Activated CD4-positive, alpha-beta memory T cell treated with anti-CD3 and anti-CD28 coated beads, Interleukin-2, amount 10 ng/mL, durations not matched to agents 7 days and 5 days (primary cell): ENCODE measurements at regions not wholly inside any gene's neighbourhood (a gene's known extent, or its start where the extent isn't known, plus 50 kb on each side); places are given as distances from the start of the nearest gene placed in this dataset.

Experiments
- CTCF ChIA-PET: fragments of 350-600 bp; sonication (Branson Sonifier 250); formaldehyde crosslinking; loops from one replicate; lab custom pipeline; 2021; ENCODE audit warnings: antibody characterized with exemption, inconsistent platforms; lab: Charles Lee
- POLR2A ChIA-PET: fragments of 350-600 bp; sonication (Branson Sonifier 250); formaldehyde crosslinking; loops from one replicate; lab custom pipeline; 2021; ENCODE audit warnings: antibody characterized with exemption; lab: Charles Lee
- DNase-seq: peaks from one replicate; pipeline ENCODE4 v3.0.0-alpha.2; 2020
- H3K27ac Mint-ChIP-seq: one replicate; pipeline ENCODE4 v1.8.0; 2021; ENCODE audit warnings: mild to moderate bottlenecking, mixed read lengths
- H3K27me3 Mint-ChIP-seq: one replicate; pipeline ENCODE4 v1.8.0; 2021; ENCODE audit warnings: mixed read lengths
- H3K36me3 Mint-ChIP-seq: one replicate; pipeline ENCODE4 v1.8.0; 2021; ENCODE audit warnings: low read depth, mixed read lengths
- H3K4me1 Mint-ChIP-seq: one replicate; pipeline ENCODE4 v1.8.0; 2021; ENCODE audit warnings: mixed read lengths
- H3K4me3 Mint-ChIP-seq: one replicate; pipeline ENCODE4 v1.8.0; 2021; ENCODE audit warnings: mild to moderate bottlenecking, mixed read lengths
- H3K9me3 Mint-ChIP-seq: one replicate; pipeline ENCODE4 v1.8.0; 2021; ENCODE audit warnings: mixed read lengths

- POLR2A ChIA-PET: no interaction called here
- CTCF ChIA-PET: no interaction called here
- Mint-ChIP-seq H3K36me3 (no peaks in the 10 kb centered on the region), H3K4me1 (peaks cover 5% of the 10 kb centered on the region), H3K4me3 (no peak overlapping the region), H3K27me3 (no peaks in the 10 kb centered on the region), H3K27ac (no peak overlapping the region), H3K9me3 (no peaks in the 10 kb centered on the region)
- no peak for DNase-seq
These were observed 95.6 kb downstream of the MID1IP1 start for GRCh38 chrX:38896724-38897298.

GRCh38 chrX:38898261-38898660, 97.0 kb downstream of the MID1IP1 start:
- DNase-seq: no peak
- H3K4me1 Mint-ChIP-seq: no peaks in the 10 kb centered on the region
- POLR2A ChIA-PET: no interaction called here
- H3K9me3 Mint-ChIP-seq: no peaks in the 10 kb centered on the region
- CTCF ChIA-PET: no interaction called here
- no peak overlapping the region for H3K27ac Mint-ChIP-seq
- H3K4me3 Mint-ChIP-seq: no peak overlapping the region
- no peaks in the 10 kb centered on the region for H3K27me3 Mint-ChIP-seq
- no peaks in the 10 kb centered on the region for H3K36me3 Mint-ChIP-seq

- H3K9me3 Mint-ChIP-seq: no peaks in the 10 kb centered on the region
- CTCF ChIA-PET: no interaction called here
- H3K27ac Mint-ChIP-seq: no peak overlapping the region
- POLR2A ChIA-PET: no interaction called here
- H3K4me3 Mint-ChIP-seq: no peak overlapping the region
- DNase-seq: no peak
- H3K4me1 Mint-ChIP-seq: no peaks in the 10 kb centered on the region
- H3K36me3 Mint-ChIP-seq: no peaks in the 10 kb centered on the region
- H3K27me3 Mint-ChIP-seq: no peaks in the 10 kb centered on the region
These were observed 98.4 kb downstream of the MID1IP1 start for GRCh38 chrX:38899650-38900049.

- Mint-ChIP-seq H3K27ac (no peak overlapping the region), H3K27me3 (no peaks in the 10 kb centered on the region), H3K9me3 (no peaks in the 10 kb centered on the region), H3K4me3 (no peak overlapping the region), H3K36me3 (no peaks in the 10 kb centered on the region), H3K4me1 (no peaks in the 10 kb centered on the region)
- ChIA-PET POLR2A (no interaction called here), CTCF (no interaction called here)
- no peak for DNase-seq
These were observed 99.5 kb downstream of the MID1IP1 start for GRCh38 chrX:38900719-38901118.

- no peak overlapping the region for H3K27ac Mint-ChIP-seq
- CTCF ChIA-PET: no interaction called here
- no peaks in the 10 kb centered on the region for H3K4me1 Mint-ChIP-seq
- no peak for DNase-seq
- no peak overlapping the region for H3K4me3 Mint-ChIP-seq
- H3K27me3 Mint-ChIP-seq: no peaks in the 10 kb centered on the region
- POLR2A ChIA-PET: no interaction called here
- H3K36me3 Mint-ChIP-seq: no peaks in the 10 kb centered on the region
- no peaks in the 10 kb centered on the region for H3K9me3 Mint-ChIP-seq
These were observed 101.8 kb downstream of the MID1IP1 start for GRCh38 chrX:38902972-38903492.

GRCh38 chrX:38916801-38917200, 115.5 kb downstream of the MID1IP1 start:
- CTCF ChIA-PET: no interaction called here
- POLR2A ChIA-PET: no interaction called here
- H3K36me3 Mint-ChIP-seq: no peaks in the 10 kb centered on the region
- H3K27ac Mint-ChIP-seq: no peak overlapping the region
- no peak for DNase-seq
- H3K4me3 Mint-ChIP-seq: no peak overlapping the region
- peaks cover 3% of the 10 kb centered on the region for H3K9me3 Mint-ChIP-seq
- H3K27me3 Mint-ChIP-seq: no peaks in the 10 kb centered on the region
- no peaks in the 10 kb centered on the region for H3K4me1 Mint-ChIP-seq

GRCh38 chrX:38917954-38918353, 116.7 kb downstream of the MID1IP1 start:
- no peak overlapping the region for H3K4me3 Mint-ChIP-seq
- no peaks in the 10 kb centered on the region for H3K27me3 Mint-ChIP-seq
- no peak overlapping the region for H3K27ac Mint-ChIP-seq
- ChIA-PET CTCF (no interaction called here), POLR2A (no interaction called here)
- H3K4me1 Mint-ChIP-seq: no peaks in the 10 kb centered on the region
- H3K9me3 Mint-ChIP-seq: peaks cover 3% of the 10 kb centered on the region
- no peak for DNase-seq
- H3K36me3 Mint-ChIP-seq: no peaks in the 10 kb centered on the region

GRCh38 chrX:38919202-38919601, 117.9 kb downstream of the MID1IP1 start:
- ChIA-PET CTCF (no interaction called here), POLR2A (no interaction called here)
- Mint-ChIP-seq H3K27ac (no peak overlapping the region), H3K4me1 (no peaks in the 10 kb centered on the region), H3K36me3 (no peaks in the 10 kb centered on the region), H3K9me3 (no peaks in the 10 kb centered on the region), H3K4me3 (no peak overlapping the region), H3K27me3 (no peaks in the 10 kb centered on the region)
- no peak for DNase-seq

- H3K4me3 Mint-ChIP-seq: no peak overlapping the region
- H3K36me3 Mint-ChIP-seq: no peaks in the 10 kb centered on the region
- CTCF ChIA-PET: no interaction called here
- H3K4me1 Mint-ChIP-seq: no peaks in the 10 kb centered on the region
- H3K27me3 Mint-ChIP-seq: no peaks in the 10 kb centered on the region
- H3K9me3 Mint-ChIP-seq: no peaks in the 10 kb centered on the region
- no peak overlapping the region for H3K27ac Mint-ChIP-seq
- no peak for DNase-seq
- POLR2A ChIA-PET: no interaction called here
These were observed 118.7 kb downstream of the MID1IP1 start for GRCh38 chrX:38919853-38920528.

- ChIA-PET POLR2A (no interaction called here), CTCF (no interaction called here)
- Mint-ChIP-seq H3K4me1 (no peaks in the 10 kb centered on the region), H3K4me3 (no peak overlapping the region), H3K27me3 (no peaks in the 10 kb centered on the region), H3K9me3 (no peaks in the 10 kb centered on the region), H3K27ac (no peak overlapping the region), H3K36me3 (no peaks in the 10 kb centered on the region)
- DNase-seq: no peak
These were observed 122.3 kb downstream of the MID1IP1 start for GRCh38 chrX:38923451-38923969.

GRCh38 chrX:38927592-38927991, 126.3 kb downstream of the MID1IP1 start:
- ChIA-PET CTCF (no interaction called here), POLR2A (no interaction called here)
- H3K9me3 Mint-ChIP-seq: no peaks in the 10 kb centered on the region
- H3K27ac Mint-ChIP-seq: no peak overlapping the region
- H3K4me1 Mint-ChIP-seq: no peaks in the 10 kb centered on the region
- no peak overlapping the region for H3K4me3 Mint-ChIP-seq
- H3K36me3 Mint-ChIP-seq: no peaks in the 10 kb centered on the region
- no peaks in the 10 kb centered on the region for H3K27me3 Mint-ChIP-seq
- DNase-seq: no peak

GRCh38 chrX:38929966-38930421, 128.7 kb downstream of the MID1IP1 start:
- Mint-ChIP-seq H3K4me3 (no peak overlapping the region), H3K36me3 (no peaks in the 10 kb centered on the region), H3K27me3 (no peaks in the 10 kb centered on the region), H3K4me1 (no peaks in the 10 kb centered on the region), H3K9me3 (no peaks in the 10 kb centered on the region), H3K27ac (no peak overlapping the region)
- CTCF ChIA-PET: no interaction called here
- DNase-seq: no peak
- POLR2A ChIA-PET: no interaction called here

GRCh38 chrX:38930474-38930873, 129.2 kb downstream of the MID1IP1 start:
- no peak overlapping the region for H3K27ac Mint-ChIP-seq
- H3K4me1 Mint-ChIP-seq: no peaks in the 10 kb centered on the region
- H3K36me3 Mint-ChIP-seq: no peaks in the 10 kb centered on the region
- no peaks in the 10 kb centered on the region for H3K27me3 Mint-ChIP-seq
- ChIA-PET POLR2A (no interaction called here), CTCF (no interaction called here)
- H3K4me3 Mint-ChIP-seq: no peak overlapping the region
- no peak for DNase-seq
- H3K9me3 Mint-ChIP-seq: no peaks in the 10 kb centered on the region

GRCh38 chrX:38935561-38935960, 134.3 kb downstream of the MID1IP1 start:
- Mint-ChIP-seq H3K36me3 (no peaks in the 10 kb centered on the region), H3K4me1 (no peaks in the 10 kb centered on the region), H3K4me3 (no peak overlapping the region), H3K27ac (no peak overlapping the region), H3K9me3 (no peaks in the 10 kb centered on the region), H3K27me3 (no peaks in the 10 kb centered on the region)
- ChIA-PET CTCF (no interaction called here), POLR2A (no interaction called here)
- no peak for DNase-seq
